Breast epithelium (tissue), 4 donors: ENCODE measurements at regions not wholly inside any gene's neighbourhood (a gene's known extent, or its start where the extent isn't known, plus 50 kb on each side); places are given as distances from the start of the nearest gene placed in this dataset.
"Not testable (repeated sequence)": the region's sequence is repeated elsewhere in the genome, so short reads cannot be mapped to it uniquely, and the experiment has no call there.

Source experiments
- DNase-seq, 2 donors: peaks; one replicate each; pipeline ENCODE4 v3.0.0-alpha.2; 2019; ENCODE audit warnings: low spot score in 2 of 2
- H3K27ac ChIP-seq, 2 donors: fragments of 200-600 bp; sonication (generic) in 1 of 2; one replicate each; pipeline ENCODE4 v1.5.1; 2016 to 2019; ENCODE audit warnings: mild to moderate bottlenecking in 1 of 2
- H3K27me3 ChIP-seq, 2 donors: fragments of 200-600 bp; sonication (generic) in 1 of 2; one replicate each; pipeline versions ENCODE4 v1.5.1 to v1.6.0; 2017 to 2019; ENCODE audit warnings: control low read depth in 1 of 2, mild to moderate bottlenecking in 1 of 2
- H3K36me3 ChIP-seq: fragments of 200-600 bp; one replicate; pipeline ENCODE4 v1.5.1; 2019
- H3K4me1 ChIP-seq, 2 donors: fragments of 200-600 bp; sonication (generic); one replicate each; pipeline ENCODE4 v1.5.1; 2016 to 2019; ENCODE audit warnings: control low read depth in 1 of 2
- H3K4me3 ChIP-seq, 3 donors: fragments of 200-600 bp; sonication (generic); 1 replicate in 2 of 3; 2 replicates in 1 of 3; pipeline ENCODE4 v1.5.1; 2016 to 2019; ENCODE audit warnings: mild to moderate bottlenecking in 3 of 3, moderate library complexity in 2 of 3
- H3K9me3 ChIP-seq, 2 donors: fragments of 200-600 bp; sonication (generic) in 1 of 2; one replicate each; pipeline ENCODE4 v1.5.1; 2016 to 2019; ENCODE audit warnings: control low read depth in 1 of 2
- CTCF ChIP-seq, 3 donors: fragments of 450-650 bp; IDR thresholded peaks; one replicate each; pipeline ENCODE4 v1.5.1; 2016 to 2017; ENCODE audit warnings: antibody characterized with exemption in 3 of 3, mild to moderate bottlenecking in 3 of 3, moderate library complexity in 3 of 3
- POLR2A ChIP-seq: fragments of 450-650 bp; IDR thresholded peaks from one replicate; pipeline ENCODE4 v1.6.1; 2016; ENCODE audit warnings: antibody characterized with exemption, mild to moderate bottlenecking, moderate library complexity
- POLR2AphosphoS5 ChIP-seq, 3 donors: sonication (generic); formaldehyde crosslinking; IDR thresholded peaks; one replicate each; pipeline ENCODE4 v1.6.1; 2017; ENCODE audit warnings: antibody characterized with exemption in 3 of 3
- intact Hi-C: fragments of 100-400 bp; cut with DNase I; formaldehyde crosslinking; loops from one replicate; pipeline ENCODE4 v1.15.1; 2023; ENCODE audit warnings: low total_unique reads

DNA sequence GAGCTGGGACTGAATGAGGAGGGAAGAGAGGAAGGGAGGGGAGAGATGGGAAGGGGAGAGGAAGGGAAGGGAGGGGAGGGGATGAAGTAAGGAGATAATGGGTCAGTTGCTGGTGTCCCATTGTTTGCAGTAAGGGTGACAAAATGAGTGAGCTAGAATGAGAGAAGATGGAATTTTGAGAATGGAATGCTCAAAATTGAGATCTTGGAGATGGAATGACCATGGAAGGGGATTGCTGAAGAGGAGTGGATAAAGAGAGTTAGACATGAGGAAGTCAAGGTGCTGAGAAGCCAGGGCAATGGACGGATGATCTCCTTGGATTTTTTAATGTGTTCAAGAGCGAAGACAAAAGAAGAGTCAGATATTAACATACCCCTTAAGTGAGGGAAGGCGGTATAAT, 80.5 kb upstream of the SSTR4 start:
- Histone ChIP-seq H3K27ac (no peak overlapping the region), H3K9me3 (no peaks in the 10 kb centered on the region), H3K36me3 (no peaks in the 10 kb centered on the region), H3K4me3 (no peak overlapping the region), H3K4me1 (no peaks in the 10 kb centered on the region), H3K27me3 (no peaks in the 10 kb centered on the region)
- TF ChIP-seq POLR2A (no peak), CTCF (IDR thresholded peaks at IDR 0.05) (no peak), POLR2AphosphoS5 (IDR thresholded peaks at IDR 0.05) (no peak)
- intact Hi-C loops: loop anchor here (5.0 kb wide), 1 partner anchor 548 kb away; no protein-coding TSS in a partner anchor
- no peak for DNase-seq

GRCh38 chr20:22958390-22958789, 76.7 kb upstream of the SSTR4 start:
- no peaks in the 10 kb centered on the region for H3K9me3 ChIP-seq
- no peaks in the 10 kb centered on the region for H3K36me3 ChIP-seq
- no peak overlapping the region for H3K27ac ChIP-seq
- intact Hi-C loops: loop anchor here (5.0 kb wide), 1 partner anchor 544 kb away; no protein-coding TSS in a partner anchor
- DNase-seq: no peak
- no peaks in the 10 kb centered on the region for H3K27me3 ChIP-seq
- no peaks in the 10 kb centered on the region for H3K4me1 ChIP-seq
- TF ChIP-seq CTCF (IDR thresholded peaks at IDR 0.05) (no peak), POLR2A (no peak), POLR2AphosphoS5 (IDR thresholded peaks at IDR 0.05) (no peak)
- H3K4me3 ChIP-seq: no peak overlapping the region

GRCh38 chr20:22962567-22963439, 72.3 kb upstream of the SSTR4 start:
- no peak for DNase-seq
- Histone ChIP-seq H3K27me3 (no peaks in the 10 kb centered on the region), H3K4me1 (no peaks in the 10 kb centered on the region), H3K36me3 (no peaks in the 10 kb centered on the region), H3K9me3 (no peaks in the 10 kb centered on the region), H3K27ac (no peak overlapping the region), H3K4me3 (no peak overlapping the region)
- TF ChIP-seq POLR2AphosphoS5 (IDR thresholded peaks at IDR 0.05) (no peak), POLR2A (no peak), CTCF (IDR thresholded peaks at IDR 0.05) (no peak)
- intact Hi-C loops: no loop called here

DNA sequence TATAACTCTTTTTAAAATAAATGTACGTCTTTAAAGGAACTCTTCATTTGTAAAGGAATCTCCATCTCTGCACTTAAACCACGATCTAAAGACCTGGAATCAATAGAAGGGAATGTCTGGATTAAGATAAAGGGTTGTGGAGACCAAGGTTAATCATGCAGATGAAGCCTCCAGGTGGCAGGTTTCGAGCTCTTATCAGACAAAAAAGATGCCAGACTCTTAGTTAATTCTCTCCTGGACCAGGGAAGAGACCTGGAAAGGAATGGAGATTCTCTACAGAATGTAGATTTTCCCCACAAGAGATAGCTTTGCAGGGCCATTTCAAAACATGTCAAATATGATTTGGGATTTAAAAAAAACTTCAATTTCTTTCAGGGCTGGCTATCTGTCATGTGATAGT, 71.5 kb upstream of the SSTR4 start:
- intact Hi-C loops: no loop called here
- Histone ChIP-seq H3K27ac (no peak overlapping the region), H3K4me1 (no peaks in the 10 kb centered on the region), H3K9me3 (no peaks in the 10 kb centered on the region), H3K27me3 (no peaks in the 10 kb centered on the region), H3K36me3 (no peaks in the 10 kb centered on the region), H3K4me3 (no peak overlapping the region)
- no peak for DNase-seq
- TF ChIP-seq POLR2A (no peak), POLR2AphosphoS5 (IDR thresholded peaks at IDR 0.05) (no peak), CTCF (IDR thresholded peaks at IDR 0.05) (no peak)

DNA sequence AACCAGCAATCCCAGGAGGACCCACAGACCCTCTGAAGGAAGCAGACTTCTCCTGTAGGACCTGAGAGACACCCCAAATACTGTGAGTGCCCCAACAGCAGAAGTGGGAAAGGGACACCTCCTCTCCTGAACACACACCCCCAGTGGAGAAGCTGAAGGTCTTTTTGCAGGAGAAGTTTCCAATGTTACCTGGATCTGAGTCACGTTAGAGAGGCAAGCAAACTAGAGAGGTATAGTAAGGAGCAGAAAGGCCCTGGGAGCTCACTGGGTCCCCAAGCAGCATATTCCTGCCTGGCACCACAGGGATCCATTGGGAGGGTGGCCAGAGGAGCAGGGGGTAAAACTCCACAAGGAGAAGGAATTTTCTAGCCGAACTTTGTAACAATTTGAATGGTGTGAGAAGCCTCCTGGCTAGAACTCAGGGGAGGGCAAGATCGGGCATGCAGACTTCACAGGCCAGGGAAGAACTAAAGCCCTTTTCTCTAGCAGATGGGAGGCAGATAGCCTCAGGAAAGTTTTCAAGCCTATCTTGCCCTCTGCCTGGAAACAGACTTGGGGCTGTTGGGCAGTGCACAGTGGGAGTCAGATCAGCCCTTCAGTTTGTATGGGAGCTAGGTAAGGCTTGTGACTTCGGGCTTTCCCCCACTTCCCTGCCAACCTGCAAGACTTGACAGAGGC, 68.2 kb upstream of the SSTR4 start:
- DNase-seq: no peak
- no peaks in the 10 kb centered on the region for H3K4me1 ChIP-seq
- TF ChIP-seq CTCF (IDR thresholded peaks at IDR 0.05) (no peak), POLR2A (no peak), POLR2AphosphoS5 (IDR thresholded peaks at IDR 0.05) (no peak)
- intact Hi-C loops: no loop called here
- no peaks in the 10 kb centered on the region for H3K9me3 ChIP-seq
- H3K27me3 ChIP-seq: no peaks in the 10 kb centered on the region
- H3K36me3 ChIP-seq: no peaks in the 10 kb centered on the region
- peak overlapping the region in 1 of 2 donors; percentile 3 for H3K27ac ChIP-seq
- no peak overlapping the region for H3K4me3 ChIP-seq

DNA sequence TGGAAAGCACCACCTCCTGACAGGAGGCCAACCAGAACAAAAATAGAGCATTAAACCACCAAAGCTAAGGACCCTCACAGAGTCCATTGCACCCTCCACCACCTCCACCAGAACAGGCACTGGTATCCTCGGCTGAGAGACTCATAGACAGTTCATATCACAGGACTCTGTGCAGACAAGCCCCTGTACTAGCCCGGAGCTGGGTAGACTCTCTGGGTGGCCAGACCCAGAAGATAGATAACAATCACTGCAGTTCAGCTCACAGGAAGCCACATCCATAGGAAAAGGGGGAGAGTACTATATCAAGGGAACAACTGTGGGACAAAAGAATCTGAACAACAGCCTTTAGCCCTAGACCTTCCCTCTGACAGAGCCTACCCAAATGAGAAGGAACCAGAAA, 67.4 kb upstream of the SSTR4 start:
- H3K36me3 ChIP-seq, DNase-seq, intact Hi-C loops, H3K4me1 ChIP-seq, H3K9me3 ChIP-seq, H3K4me3 ChIP-seq, H3K27me3 ChIP-seq: not testable (repeated sequence)
- peak overlapping the region in 1 of 2 donors; percentile 3 for H3K27ac ChIP-seq

DNA sequence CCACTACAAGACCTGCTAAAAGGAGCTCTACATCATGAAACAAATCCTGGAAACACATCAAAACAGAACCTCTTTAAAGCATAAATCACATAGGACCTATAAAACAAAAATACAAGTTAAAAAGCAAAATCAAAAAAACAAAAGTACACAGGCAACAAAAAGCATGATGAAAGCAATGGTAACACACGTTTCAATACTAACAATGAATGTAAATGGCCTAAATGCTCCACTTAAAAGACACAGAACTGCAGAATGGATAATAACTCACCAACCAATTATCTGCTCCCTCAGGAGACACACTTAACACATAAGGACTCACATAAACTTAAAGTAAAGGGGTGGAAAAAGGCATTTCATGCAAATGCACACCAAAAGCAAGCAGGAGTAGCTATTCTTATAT, 66.1 kb upstream of the SSTR4 start:
- intact Hi-C loops: not testable (repeated sequence)

More for the DNA sequence above, 66.1 kb upstream of the SSTR4 start:
- H3K9me3 ChIP-seq, H3K27me3 ChIP-seq, DNase-seq, H3K4me1 ChIP-seq, H3K4me3 ChIP-seq, H3K27ac ChIP-seq, H3K36me3 ChIP-seq: not testable (repeated sequence)
